OCI-LY1 (cell line): ENCODE measurements at regions not wholly inside any gene's neighbourhood (a gene's known extent, or its start where the extent isn't known, plus 50 kb on each side); places are given as distances from the start of the nearest gene placed in this dataset.

Experiments used
- EZH2 ChIP-seq: fragments of 200-600 bp; sonication (generic), shearing (Covaris generic); IDR thresholded peaks from 2 replicates; pipeline ENCODE4 v1.8.0; 2017; ENCODE audit warnings: borderline replicate concordance, mixed run types, mild to moderate bottlenecking, antibody characterized with exemption, low read length, moderate library complexity, mixed read lengths
- TF ChIP-seq, protein P1 (sequence below): fragments of 200-600 bp; sonication (generic), shearing (Covaris generic); IDR thresholded peaks from 2 replicates; pipeline ENCODE4 v1.5.1; 2017; ENCODE audit warnings: mild to moderate bottlenecking, antibody characterized with exemption, low read length, moderate library complexity, mixed read lengths

DNA sequence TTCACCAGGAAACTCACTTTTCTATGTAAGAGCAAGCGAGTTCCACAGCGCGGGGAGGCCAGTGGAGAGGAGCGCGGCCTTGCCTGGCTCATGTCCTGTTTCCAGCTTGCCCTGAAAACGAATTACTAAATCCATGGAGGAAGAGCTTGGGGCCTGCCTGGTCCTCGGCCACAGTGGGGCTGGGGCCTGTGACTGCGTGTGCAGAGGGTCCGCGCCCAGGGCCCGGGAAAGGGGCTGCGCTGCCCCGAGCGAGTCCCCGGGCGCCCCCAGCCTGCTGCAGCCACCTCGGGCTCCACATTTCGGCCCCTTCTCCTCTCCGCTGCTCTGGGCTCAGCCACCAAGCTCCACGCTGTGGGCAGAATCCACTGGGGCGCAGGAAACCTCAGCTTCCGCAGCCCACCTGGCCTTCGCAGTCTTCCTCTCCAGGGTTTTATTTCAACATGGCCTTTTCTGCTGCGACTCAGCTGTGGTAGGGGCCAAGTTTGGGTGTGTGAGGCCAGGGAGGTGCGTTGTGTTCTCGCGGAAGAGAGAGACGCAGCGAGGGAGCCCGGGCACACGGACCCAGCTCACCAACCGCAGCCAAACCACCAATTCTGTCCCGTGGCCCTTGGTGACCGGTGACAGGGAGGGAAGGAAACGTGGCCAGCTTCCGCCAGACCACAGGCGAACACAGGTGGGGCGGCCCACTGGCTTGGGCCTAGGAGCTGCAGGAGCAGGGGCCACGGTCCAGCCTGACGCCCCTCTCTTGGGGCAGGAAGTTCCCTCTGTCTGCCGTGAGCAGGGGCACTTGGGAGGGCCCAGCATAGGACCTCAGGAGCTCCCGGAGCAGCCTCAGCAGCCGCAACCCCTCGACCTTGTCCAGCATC lies 211.4 kb downstream of the ERMARD start:
- TF ChIP-seq, protein P1, sequence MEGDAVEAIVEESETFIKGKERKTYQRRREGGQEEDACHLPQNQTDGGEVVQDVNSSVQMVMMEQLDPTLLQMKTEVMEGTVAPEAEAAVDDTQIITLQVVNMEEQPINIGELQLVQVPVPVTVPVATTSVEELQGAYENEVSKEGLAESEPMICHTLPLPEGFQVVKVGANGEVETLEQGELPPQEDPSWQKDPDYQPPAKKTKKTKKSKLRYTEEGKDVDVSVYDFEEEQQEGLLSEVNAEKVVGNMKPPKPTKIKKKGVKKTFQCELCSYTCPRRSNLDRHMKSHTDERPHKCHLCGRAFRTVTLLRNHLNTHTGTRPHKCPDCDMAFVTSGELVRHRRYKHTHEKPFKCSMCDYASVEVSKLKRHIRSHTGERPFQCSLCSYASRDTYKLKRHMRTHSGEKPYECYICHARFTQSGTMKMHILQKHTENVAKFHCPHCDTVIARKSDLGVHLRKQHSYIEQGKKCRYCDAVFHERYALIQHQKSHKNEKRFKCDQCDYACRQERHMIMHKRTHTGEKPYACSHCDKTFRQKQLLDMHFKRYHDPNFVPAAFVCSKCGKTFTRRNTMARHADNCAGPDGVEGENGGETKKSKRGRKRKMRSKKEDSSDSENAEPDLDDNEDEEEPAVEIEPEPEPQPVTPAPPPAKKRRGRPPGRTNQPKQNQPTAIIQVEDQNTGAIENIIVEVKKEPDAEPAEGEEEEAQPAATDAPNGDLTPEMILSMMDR: no peak
- no peak for TF ChIP-seq EZH2
